Embryonic facial prominence (tissue), 1 donor: ENCODE measurements at regions not wholly inside any gene's neighbourhood (a gene's known extent, or its start where the extent isn't known, plus 50 kb on each side); places are given as distances from the start of the nearest gene placed in this dataset.
"Not testable (repeated sequence)": the region's sequence is repeated elsewhere in the genome, so short reads cannot be mapped to it uniquely, and the experiment has no call there.

Experiments
- DNase-seq: peaks from one replicate; pipeline ENCODE4 v3.0.0-alpha.2; 2016; ENCODE audit errors: extremely low spot score

- DNase-seq, result no peak
These were observed 462.2 kb downstream of the EPM2A start for GRCh38 chr6:145273136-145273535.

DNA sequence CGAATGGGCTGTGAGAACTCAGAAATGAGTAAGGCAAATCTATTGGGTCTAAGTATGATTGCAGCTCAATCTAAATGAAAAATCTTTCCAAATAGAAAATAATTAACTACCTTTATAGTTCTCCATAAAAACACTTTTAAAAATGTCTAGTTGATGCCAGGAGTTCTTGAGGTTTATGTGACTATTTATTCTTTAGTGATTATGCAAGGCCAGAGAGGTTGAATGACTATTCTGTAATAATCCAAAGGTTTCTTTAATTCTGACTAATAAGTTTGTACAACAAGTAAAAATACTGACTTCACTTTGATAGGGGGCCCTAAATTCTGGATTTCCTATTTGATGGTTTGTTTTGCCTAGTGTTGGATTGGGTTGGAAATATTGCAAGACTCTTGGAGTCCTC is 461.2 kb downstream of the EPM2A start:
- no peak for DNase-seq

DNA sequence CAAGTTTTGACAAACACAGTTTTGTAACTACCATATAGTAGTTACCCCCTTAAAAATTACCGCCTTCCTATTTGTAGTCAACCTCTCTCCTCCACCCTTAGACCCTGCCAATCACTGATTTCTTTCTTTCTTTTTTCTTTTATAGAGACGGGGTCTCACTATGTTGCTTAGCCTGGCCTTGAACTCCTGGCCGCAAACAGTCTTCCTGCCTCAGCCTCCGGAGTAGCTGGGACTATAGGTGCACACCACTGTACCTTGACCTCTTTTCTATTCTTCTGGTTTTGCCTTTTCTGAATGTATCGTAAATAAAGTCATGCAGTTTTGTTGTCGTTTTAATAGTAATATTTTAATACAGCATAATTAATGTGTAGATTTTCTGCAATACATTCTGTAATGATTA is 460.3 kb downstream of the EPM2A start:
- no peak for DNase-seq

DNA sequence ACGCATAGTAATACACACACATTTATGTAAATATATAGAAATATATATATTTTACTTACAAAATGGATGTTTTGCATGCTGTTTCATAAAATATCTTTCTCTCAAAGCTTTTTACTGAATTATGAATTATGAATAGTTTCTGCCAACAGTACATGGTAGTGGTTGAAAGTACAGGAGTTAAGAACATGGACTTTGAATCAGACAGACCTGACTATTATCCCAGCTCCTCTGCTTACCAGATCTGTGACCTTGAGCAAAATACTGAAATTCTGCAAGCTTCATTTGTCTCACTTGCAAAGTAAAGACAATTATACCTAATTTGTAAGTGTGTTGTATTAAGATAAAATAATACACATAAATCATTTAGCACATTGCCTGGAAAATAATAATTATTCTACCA is 459.5 kb downstream of the EPM2A start:
- no peak for DNase-seq

GRCh38 chr6:145276756-145277155 is 458.6 kb downstream of the EPM2A start:
- no peak for DNase-seq

DNA sequence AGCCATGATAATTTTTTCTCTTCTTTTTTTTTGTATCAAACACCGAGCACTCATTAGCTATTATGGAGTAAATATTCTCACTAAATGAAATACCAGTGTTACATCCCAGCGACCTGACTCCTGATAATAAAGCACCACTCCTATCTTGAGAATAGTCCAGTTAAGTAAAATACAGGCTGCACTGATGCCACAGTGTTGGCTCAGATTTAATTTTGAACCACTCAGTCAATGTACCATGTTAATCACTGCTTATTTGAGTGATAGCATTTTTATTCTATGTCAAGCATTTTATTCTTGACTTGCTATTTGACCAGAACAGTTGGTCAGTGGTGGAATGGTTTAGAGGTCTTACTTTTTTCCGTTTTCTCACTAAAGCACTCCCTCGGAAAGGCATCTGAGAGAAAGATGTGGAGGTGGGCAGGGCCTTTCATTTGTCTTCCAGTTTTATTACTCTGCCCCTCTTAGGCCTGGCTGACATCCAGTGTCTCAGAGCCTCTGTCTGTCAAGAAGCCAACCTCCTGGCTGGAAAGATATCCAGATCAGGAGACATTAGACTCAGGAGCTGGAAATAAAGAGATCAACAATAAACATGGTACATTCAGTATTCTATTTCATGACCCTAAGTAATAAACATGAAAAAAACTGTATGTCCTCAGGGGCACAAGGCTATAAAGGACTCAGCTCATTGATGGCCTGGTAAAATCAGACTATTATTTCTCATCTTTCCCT is 457.8 kb downstream of the EPM2A start:
- DNase-seq, result no peak

- DNase-seq, result no peak
These were observed 457.0 kb downstream of the EPM2A start for GRCh38 chr6:145278163-145278807.

DNA sequence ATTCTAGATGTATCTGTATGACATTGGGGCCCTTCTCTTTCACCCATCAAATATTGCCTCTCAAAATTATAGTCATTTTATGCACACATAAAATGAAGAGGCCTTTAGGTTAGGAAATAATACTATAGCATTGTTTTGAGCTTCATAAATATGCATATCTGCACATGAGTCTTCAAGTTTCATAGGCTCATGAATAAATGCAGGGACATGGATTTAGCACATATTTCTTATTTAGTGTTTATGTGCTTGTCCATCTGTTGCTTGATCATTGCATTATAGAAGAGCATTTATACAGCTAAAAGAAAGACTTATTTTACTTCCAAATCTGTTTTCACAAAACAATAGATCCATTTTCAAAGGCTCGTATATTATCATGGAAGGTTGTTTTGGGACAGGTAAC is 455.8 kb downstream of the EPM2A start:
- DNase-seq, result no peak

DNA sequence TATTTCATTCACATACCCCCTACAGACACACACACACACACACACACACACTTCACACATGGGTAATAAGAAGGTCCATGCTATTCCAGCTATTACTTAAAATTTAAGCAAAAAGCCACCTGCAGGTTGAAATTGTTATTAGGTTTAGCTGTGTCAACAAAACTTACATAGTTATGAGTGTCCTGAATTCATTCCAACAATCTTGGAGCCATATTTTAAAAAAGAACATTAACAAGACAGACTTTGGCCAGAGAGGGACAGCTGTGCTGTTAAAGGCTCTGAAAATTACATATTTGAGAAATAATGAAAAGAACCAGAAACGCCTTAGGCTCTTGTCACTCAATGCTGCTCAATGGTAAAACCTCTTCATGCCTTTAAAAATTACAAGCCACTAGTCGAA is 455.3 kb downstream of the EPM2A start:
- no peak for DNase-seq

- DNase-seq, result not testable (repeated sequence)
These were observed 452.1 kb downstream of the EPM2A start for GRCh38 chr6:145283209-145283608.

GRCh38 chr6:145283856-145284255 is 451.5 kb downstream of the EPM2A start:
- no peak for DNase-seq

GRCh38 chr6:145286916-145287315 is 448.4 kb downstream of the EPM2A start:
- no peak for DNase-seq

DNA sequence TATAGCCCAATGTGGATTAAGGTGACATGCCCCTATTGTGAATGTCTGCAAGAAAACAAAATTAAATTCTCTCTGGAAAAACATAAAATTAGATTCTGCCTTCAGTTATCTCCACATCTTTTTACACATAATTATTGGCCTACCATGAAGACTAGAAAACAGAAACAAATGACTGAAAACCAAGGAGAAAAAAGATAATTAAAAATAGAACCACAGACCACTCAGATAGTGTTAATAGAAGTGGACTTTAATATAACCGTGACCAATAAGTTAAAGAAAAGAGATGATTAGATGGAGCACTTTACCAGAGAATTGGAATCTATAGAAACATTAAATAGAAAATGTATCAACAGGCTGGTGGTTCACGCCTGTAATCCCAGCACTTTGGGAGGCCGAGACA is 445.7 kb downstream of the EPM2A start:
- no peak for DNase-seq

DNA sequence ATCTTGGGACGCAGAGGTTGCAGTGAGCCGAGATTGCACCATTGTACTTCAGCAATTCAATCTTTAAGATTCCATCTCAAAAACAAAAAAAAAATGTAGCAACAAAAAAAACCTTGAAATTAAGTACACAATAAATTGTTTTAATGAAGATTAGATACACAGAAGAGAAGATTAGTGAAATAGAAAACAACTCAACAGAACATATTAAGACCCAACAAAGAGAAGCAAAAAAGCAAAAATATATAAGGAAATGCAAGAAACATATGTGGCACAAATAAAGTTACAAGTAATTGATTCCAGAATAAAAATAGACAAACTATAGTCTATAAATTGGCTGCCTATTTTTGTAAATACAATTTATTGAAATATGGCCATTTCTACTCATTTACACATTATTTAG is 445.2 kb downstream of the EPM2A start:
- DNase-seq, result no peak

DNA sequence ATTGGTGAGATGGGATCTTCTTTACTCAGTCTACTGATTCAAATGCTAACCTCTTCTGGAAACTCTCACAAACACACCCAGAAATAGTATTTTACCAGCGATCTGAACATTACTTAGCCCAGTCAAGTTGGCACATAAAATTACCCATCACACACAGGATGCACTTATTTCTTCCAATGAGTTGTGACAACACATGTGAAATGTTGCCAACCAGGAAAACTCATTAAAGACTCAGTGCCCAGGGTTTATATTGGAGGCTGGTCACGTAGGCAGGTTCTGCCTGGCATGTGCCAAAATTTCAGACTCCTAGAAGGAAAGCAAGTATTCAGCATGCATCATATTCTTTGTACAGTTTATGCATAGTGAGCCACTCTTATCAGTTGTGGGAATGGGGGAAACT is 443.3 kb downstream of the EPM2A start:
- no peak for DNase-seq

GRCh38 chr6:145294942-145295341 is 440.4 kb downstream of the EPM2A start:
- no peak for DNase-seq

GRCh38 chr6:145295746-145296145 is 439.6 kb downstream of the EPM2A start:
- no peak for DNase-seq

- no peak for DNase-seq
These were observed 429.6 kb downstream of the EPM2A start for GRCh38 chr6:145305670-145306069.

- no peak for DNase-seq
These were observed 428.8 kb downstream of the EPM2A start for GRCh38 chr6:145306489-145306888.

DNA sequence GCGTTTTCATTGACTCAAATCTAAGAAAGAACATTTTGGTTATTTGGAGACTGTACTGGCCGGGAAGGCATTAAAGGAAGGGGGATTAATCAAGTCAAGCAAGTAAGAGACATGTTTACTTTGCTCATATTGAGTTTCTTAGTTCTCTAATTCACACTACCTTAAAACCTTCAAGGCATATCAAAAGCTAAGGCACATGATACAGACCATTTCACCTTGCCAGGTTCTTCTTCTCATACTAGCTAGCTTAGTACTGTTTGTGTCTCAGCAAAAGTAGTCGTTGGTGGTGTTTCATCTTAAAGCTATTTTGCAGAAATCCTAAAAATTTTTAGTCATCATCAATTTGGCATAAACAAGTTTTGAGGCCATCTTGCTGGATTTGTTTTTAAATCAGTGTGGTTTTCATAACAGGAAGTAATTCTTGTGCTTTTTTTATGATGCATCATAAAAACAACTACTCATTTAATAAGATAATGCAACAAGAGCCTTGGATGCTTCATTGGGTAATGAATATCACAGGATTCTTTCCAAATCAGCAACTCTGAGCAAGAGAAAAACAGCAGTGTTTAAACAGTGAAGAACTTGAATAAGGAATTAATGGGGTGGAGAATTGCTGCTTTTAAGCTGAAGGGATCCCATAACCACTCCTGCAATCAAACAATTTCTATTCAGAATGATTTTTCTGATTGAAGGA is 425.3 kb downstream of the EPM2A start:
- no peak for DNase-seq

DNA sequence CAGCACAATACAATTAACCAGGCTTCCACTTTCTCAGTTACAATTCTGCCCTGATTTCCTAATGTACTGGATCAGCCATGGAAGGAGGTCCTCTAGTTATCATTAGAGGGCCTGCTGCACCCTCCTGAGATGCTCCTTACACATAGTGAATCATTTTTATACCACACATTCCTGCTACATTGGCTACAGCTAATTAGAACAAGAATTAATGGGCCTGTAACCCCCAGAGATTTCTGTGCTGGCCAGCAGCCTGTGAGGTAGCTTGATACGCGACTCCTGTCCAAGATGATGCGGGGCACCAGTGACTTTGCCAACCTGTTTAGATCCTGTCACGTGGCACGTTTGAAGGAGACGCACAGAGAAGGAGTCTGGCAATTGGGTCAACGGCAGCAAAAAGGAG is 422.8 kb downstream of the EPM2A start:
- DNase-seq, result no peak

DNA sequence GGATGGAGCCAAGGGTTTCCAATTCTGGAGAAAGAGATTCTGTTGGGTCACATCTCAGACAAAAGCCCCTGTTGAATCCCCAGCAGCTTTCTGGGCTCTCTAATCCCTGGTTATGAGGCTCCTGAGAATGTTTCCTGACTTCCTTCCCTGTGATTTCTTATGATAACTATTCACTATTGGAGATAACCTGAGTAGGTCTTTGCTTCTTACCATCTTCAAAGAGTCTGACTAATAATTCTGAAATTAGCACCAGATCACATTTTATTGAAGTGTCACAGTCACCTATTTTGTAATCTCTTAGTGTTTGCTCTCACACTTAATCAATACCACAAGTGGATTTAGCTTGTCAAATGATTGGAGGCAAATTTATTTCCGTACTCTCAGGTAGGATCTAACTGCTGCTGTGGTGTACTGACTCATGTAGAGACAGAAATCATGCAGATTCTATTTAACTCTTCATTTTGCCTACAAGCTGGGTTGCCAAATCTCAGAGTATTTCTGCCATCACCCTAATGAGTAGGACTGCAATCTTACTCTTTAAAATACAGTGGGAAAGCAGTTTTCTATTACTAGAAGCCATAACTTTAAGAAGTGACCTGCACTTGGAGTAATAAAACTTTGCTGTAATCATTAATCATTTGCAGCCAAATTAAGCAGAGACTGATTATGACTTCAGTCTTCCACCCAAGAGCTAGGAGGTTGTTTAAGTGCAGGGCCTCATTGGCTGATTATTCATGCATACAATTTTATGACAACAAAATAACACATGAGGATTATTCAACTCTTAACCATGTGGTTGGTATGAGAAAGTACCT is 422.1 kb downstream of the EPM2A start:
- no peak for DNase-seq
